GM18909 (cell line): ENCODE measurements at regions not wholly inside any gene's neighbourhood (a gene's known extent, or its start where the extent isn't known, plus 50 kb on each side); places are given as distances from the start of the nearest gene placed in this dataset.

Experiments used
- ATAC-seq: cut with Tn5 transposase; IDR thresholded peaks from one replicate; pipeline ENCODE4 v1.9.1; 2021; ENCODE audit warnings: mild to moderate bottlenecking; ENCODE audit not compliant: unreplicated experiment, poor library complexity

DNA sequence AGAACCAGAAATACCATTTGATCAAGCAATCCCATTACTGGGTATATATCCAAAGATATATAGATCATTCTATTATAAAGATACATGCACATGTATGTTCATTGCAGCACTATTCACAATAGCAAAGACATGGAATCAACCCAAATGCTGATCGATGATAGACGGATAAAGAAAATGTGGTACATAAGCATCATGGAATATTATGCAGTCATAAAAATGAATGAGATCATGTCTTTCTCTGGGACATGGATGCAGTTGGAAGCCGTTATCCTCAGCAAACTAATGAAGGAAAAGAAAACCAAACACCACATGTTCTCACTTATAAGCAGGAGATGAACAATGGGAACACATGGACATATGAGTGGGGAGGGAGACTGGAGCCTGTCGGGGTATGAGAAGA, 1540.9 kb upstream of the MIR17HG start:
- ATAC-seq: no peak

DNA sequence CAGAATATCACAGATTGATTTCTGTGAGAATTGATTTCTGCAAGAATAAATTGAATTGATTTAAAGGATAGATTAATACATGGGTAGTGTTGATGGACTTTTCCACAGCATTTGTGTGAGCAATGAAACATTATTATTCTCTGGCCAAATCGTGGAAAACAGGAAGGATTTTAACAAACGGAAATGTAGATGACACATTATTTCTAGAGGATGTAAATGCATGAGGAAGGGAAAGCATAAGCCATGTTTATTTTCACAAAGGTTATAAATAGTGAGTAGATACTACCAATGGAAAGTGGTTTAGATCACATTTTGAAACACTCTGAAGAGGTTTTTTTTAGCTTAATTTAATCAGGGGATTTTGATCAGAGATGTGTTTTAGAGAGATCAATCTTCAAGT, 1534.6 kb upstream of the MIR17HG start:
- no peak for ATAC-seq

DNA sequence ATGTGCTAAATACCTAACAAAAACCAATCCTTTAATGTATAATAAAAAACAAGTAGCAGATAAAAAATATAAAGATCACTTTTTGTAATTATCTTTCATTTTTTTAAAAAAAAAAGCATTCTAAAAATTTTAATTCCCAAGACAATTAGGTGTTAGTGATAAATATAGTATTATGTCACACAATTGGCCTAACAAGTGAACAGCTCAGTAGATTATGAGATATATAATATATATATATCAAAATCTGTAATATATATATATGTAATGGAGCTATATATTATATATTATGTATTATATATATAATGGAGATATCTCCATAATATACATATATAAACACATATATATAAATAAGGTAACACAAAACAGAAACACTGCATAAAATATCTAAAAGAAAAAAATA, 1531.1 kb upstream of the MIR17HG start:
- ATAC-seq: no peak

DNA sequence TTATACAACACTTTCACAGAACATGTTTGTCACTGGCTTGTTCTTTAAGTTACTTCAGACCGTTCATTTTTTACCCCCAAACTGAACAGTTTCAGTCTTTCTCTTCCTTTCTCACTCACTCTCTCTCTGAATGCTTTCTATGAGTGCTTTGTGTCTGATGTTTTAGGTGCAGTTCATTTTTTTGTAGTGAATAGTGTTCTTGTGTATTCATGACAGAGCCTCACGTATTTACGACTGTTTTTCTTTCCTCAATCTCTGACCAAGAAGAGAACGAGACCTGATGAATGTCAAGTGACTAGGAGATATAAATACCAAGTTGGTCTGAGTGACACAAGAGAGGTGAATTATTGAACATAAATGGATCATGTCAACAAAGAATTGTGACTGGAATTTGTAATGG, 1525.0 kb upstream of the MIR17HG start:
- ATAC-seq: no peak

DNA sequence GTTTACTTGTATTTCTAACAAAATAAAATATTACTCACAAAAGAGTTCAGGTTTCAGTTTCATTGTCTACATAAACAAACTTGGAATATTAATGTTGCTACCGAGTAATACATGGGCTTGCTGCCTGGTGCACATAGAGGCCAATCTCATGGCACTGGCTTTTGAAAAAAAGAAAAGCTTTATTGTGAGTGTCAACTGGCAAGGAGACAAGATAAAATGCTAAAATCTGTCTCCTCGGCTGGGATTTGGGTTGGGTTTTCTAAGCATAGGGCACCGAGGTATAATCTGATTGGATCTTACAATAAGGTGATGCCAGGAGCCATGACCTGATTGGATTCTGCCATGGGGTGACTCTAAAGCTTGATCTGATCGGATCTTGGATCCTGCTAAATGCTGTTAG, 1519.9 kb upstream of the MIR17HG start:
- no peak for ATAC-seq

DNA sequence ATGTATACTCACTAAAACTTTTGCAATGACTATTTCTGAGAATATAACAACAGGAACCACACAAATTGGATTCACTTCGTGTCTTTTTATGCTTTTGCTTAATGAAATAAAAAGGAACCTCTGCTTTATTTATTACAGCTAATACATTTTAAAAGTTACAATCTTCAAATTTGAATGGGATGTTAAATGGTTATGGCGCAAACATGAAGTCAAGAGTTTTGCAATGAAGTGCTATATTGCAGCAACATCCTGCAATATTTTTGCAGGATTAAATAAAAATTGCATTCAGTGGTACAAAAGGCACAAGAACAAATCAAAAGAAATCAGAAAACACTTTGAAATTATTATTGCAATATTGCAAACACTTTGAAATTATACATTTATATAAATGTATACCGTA, 1519.0 kb upstream of the MIR17HG start:
- no peak for ATAC-seq

DNA sequence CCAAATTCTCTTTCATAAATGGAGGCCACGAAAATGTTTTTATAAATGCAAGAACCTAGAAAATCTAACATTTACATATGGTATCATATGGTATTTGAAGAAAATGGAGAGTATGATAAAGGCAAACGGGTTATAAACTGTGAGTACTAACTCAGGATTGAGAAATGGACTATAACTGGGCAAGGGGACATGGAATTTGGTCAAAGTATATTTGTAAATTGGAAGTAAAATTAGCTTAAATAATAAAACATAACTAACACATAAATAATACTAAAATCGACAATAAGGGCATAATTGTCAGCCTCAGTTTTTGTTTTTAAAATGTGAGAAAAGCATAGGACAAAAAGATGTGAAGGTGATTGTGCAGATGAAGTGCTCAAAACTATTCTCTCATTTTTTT, 1516.3 kb upstream of the MIR17HG start:
- no peak for ATAC-seq

DNA sequence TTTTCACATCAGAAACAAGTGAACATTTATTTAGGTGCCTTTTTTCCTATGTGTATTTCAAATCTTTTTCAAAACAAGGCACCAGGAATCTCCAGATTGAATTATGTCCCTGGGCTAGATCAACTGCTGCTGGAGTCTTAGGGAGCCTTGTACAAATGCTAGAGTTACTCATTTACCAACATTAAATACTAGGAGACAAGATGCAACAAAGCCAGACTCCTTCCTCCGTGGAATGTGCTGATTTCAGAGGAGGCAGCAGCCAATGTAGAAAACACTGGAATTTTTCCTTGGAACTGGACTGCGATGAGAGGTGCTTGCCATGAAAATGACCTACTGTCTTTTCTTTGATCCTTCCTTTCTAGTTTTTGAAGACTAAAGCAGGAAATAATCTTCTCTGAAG, 1514.7 kb upstream of the MIR17HG start:
- no peak for ATAC-seq

DNA sequence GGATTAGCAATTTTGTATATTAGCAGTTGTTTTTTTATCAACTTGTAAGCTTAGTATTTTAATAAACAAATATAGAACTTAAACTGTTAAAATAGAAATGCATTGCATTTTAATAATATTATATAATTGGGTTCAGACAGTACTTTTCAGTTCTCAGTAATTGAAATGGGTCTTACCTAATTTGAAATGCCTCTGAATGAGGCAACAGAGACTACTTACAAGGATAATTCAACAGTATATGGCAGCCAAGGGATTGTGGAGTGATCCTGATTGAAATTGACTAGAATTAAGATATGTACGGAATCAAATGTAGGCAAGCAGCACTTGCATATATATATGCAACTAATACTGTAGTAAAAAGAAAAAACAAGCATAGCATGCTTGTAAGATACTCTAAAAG, 1503.9 kb upstream of the MIR17HG start:
- no peak for ATAC-seq

DNA sequence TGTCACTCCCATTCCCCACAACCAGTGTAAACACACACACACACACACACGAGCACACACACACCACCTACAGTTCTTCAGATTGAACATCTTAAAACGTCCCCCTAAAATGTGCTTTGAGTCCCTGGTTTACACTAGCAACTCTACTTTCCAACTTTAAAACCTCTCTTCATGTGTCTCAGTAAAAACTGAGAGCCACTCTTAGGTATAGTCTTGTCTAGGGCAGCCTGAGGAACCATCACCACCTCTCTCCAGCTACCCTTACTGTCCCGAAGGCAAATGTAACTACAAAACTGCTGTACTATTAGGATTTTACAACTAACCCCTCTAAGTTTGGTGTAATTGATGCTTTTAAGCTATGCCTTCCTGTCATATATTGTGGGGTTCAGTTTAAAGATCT, 1501.6 kb upstream of the MIR17HG start:
- no peak for ATAC-seq

DNA sequence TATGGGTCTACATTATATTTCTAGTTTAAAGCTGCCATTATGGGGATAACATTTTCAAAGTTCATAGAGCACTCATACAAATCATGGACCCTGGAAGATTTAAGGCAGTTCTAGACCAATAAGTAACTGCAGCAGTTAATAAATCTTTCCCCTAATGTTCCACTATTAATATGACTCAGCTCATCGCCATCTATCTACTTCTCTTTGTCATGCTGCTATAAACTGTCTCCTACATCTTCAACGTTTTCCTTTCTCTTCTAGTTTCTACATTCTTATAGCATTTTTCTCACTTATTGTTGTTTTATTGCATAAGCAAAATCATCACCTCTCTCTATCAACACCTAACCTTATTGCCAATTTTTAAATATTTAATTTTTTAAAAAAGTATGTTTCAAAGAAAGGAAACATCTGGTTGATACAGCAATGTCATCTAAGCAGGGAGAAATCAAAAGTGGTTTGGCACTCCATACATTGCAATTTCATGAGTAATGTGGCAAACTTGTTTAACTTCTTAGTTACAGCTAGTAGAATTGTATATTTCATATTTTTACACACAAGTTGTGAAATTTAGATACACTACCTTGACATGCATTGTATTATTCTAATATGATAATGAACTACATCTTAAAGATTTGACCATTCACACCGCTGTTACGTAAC, 1500.4 kb upstream of the MIR17HG start:
- ATAC-seq: no peak

DNA sequence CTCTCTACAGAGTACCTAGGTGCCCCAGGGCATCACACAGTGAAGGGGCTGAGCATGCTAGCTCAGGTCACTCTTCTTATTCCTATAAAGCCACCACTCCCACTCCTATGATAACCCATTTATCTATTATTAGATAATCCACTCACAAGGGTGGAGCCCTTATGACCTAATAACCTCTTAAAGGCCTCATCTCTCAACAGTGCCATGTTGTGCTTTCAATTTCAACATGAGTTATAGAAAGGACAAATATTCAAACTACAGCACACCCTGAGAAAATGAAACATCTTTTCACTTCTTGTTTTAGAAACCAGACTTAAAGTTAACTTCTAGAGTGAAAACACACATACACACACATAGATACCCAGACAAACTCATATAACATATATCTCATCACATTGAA, 1494.9 kb upstream of the MIR17HG start:
- no peak for ATAC-seq

DNA sequence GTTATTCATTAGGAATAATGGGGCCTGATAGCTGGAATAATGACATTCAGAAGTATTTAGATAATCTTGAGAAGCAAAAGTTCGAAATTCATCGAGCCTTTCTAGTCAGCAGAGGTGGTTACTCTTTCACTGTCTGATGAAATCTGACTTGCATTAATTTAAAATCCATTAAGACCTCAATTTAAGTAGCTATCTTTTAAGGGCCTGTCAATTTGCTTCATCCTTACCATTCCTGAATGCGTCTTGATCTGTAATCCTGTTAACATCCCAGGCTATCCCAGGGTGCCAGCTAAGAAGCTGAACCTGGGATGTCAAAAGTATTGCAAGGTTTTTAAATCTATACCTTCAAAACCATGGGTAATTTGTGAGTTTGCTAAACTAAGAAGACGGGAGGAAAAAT, 1491.0 kb upstream of the MIR17HG start:
- no peak for ATAC-seq

DNA sequence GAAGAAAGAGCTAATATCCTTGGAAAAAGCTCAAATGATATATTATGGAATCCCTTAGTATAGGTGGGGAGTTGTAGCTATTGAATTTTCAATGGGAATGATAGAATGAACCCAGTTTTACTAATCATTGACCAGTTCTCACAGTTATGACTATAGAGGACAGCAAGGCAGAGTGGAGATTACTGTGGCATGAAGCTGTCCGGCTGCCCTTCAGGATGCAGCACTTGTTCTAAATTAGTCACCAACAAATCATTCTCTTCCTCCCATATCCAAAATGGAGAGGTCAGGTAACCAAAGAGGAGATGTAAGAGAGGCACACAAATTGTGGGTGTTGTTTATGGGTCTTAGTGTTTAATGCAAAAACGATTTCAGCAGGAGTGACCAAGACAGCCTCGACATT, 1490.0 kb upstream of the MIR17HG start:
- ATAC-seq: no peak

DNA sequence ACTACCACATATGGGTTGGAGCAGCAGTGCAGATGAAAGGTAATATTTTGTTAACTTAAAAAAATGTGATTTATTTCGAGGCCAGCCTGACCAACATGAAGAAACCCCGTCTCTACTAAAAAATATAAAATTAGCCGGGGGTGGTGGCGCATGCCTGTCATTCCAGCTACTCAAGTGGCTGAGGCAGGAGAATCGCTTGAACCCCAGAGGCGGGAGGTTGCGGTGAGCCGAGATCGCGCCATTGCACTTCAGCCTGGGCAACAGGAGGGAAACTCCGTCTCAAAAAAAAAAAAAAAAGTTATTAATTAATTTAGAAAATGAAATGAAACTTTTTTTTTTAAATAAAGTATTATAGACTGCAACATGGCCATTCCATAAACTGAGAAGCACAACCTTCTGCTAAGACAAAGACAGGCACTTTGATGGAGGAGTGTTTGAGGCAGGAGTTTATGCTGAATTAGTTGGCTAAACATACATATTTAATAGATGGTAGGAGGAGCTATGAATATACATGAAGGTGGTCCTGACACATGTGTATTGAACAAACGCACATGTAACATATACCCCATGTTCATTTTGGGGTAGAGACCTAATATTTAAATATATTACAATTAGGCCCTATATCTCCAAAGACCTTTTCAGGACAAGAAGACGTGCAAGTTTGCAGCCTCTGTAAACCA, 1485.3 kb upstream of the MIR17HG start:
- no peak for ATAC-seq

DNA sequence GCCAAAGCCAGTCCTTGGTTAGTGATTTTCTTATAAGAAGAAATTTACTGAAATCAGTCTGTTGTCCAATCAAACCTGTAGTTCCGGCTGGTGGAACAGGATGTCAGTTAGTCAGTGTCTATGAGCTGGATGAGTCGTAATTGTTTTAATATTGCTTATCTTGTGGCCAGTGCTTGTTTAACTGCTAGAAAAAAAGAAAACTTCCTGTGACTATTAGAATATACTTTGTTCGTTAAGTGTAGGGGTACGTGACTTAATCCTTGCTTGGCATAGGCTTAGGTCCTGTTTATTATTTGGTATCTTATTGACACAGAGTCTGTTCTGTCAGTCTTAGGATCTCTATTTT, 1484.8 kb upstream of the MIR17HG start:
- ATAC-seq: no peak

DNA sequence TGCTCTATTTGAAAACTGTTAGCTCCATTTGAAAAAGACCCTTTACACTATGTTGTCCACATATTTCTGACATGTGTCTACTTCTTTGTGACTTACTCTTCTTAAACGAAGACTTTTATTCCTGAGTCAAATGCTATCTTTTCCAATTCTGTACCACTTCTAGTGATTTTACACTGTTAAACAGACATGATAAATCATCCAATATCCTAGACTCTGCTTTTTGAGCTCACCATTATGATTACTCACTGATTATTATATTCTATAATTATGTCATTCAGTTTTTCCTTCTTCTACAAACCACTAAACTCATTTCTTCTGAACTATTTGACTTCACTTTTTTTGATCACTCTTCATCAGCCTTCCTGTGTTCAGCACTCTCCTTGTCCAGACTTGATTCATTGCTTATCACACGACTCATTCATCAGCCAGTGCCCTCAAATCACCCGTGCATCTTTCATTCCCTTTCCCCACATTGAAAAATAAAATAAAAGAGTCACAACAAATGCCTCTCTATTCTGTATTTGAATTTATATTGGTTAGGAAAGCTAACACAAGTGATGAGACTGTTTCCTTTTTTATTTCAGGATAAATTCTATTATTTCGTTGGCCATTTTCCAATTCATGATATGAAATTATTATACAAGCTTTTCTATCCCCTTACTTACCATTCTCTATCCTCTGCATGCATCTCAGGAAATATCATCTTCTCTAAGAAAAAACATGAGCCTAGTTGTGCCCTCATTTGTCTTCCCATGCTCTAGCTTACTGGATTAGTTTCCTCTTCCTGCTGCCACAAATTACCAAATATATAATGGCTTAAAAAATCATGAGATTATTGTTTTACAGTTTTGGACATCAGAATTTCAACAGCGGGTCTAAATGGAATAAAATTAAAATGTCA, 1482.1 kb upstream of the MIR17HG start:
- no peak for ATAC-seq

DNA sequence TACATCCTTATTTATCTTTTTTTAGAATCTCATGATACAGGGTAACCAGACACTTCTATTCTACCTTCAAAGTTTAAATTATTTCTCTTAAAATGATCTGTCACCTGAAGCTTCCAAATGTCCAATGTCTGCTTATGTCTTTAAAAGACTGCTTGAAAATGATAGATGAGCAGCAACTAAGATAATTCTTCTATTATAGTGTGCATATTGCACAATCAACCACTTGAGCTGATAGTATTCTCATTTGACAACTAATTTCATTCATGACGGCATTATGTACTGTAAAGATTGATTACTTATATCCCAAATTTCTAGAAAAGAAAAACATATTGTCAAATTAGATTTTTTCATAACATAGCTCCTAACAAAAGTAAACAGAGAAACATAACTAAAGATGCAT, 1478.2 kb upstream of the MIR17HG start:
- ATAC-seq: no peak

DNA sequence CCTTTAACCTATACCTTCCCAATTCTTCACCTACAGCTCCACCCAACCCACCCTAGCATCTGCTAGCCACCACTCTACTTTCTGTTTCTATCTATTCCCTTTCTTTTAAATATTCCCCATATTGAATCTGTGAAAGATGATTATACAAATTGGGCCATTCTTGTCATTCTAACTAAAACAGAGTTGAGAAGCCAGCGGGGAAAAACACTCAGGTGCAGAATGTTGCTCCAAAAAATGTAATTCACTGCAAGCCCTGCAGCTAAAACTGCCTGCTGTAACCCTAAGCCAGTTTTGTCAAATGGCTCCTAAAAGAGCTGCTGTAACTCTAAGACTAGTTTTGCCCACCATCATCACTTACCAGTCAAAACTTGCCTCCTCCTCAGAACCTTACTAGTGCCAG, 1468.6 kb upstream of the MIR17HG start:
- ATAC-seq: no peak

DNA sequence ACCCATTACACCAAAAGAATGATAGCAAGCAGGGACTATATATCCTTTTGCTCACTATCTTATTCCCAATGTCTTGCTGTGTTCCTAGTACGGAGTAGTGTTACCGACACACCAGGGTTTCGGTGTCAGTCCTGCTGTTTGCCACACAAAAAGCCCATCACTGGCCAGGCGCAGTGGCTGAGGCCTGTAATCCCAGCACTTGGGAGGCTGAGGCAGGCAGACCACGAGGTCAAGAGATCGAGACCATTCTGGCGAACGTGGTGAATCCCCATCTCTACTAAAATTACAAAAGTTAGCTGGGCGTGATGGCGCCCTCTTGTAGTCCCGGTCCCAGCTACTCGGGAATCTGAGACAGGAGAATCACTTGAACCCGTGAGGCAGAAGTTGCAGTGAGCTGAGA, 1467.3 kb upstream of the MIR17HG start:
- no peak for ATAC-seq

DNA sequence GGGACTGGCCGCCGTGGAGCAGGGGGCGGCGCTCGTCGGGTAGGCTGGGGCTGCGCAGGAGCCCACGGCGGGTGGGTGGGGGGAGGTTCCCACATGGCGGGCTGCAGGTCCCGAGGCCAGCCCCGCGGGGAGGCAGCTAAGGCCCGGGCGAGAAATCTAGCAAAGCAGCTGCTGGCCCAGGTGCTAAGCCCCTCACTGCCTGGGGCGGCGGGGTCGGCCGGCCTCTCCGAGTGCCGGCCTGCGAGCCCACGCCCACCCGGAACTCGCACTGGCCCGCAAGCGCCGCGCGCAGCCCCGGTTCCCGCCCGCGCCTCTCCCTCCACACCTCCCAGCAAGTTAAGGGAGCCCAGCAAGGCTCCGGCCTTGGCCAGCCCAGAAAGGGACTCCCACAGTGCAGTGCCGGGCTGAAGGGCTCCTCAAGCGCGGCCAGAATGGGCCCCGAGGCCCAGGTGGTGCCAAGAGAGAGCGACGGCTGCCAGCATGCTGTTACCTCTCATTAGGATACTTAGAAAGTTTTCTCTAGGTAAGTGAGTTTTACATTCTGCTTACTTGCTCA, 1463.5 kb upstream of the MIR17HG start:
- no peak for ATAC-seq
